HEK293T (cell line): ENCODE measurements at regions not wholly inside any gene's neighbourhood (a gene's known extent, or its start where the extent isn't known, plus 50 kb on each side); places are given as distances from the start of the nearest gene placed in this dataset.

Experiments
- ARNT ChIP-seq: fragments of 450-650 bp; IDR thresholded peaks from 2 replicates; pipeline ENCODE4 v1.6.1; 2017; ENCODE audit warnings: mild to moderate bottlenecking
- BHLHE40 ChIP-seq: fragments of 450-650 bp; IDR thresholded peaks from 2 replicates; pipeline ENCODE4 v1.6.1; 2016; ENCODE audit warnings: mild to moderate bottlenecking, moderate library complexity, borderline replicate concordance
- ELF4 ChIP-seq: fragments of 450-650 bp; IDR thresholded peaks from 2 replicates; pipeline ENCODE4 v1.6.1; 2017; ENCODE audit warnings: antibody characterized with exemption
- FOXA1 ChIP-seq: fragments of 450-650 bp; IDR thresholded peaks from 2 replicates; pipeline ENCODE4 v1.6.1; 2016; ENCODE audit warnings: mild to moderate bottlenecking
- FOXM1 ChIP-seq: fragments of 450-650 bp; IDR thresholded peaks from 2 replicates; pipeline ENCODE4 v1.6.1; 2017; ENCODE audit warnings: mild to moderate bottlenecking, borderline replicate concordance
- HDGF ChIP-seq: fragments of 450-650 bp; IDR thresholded peaks from 2 replicates; pipeline ENCODE4 v1.6.1; 2017; ENCODE audit warnings: antibody characterized with exemption, borderline replicate concordance
- L3MBTL2 ChIP-seq: fragments of 450-650 bp; conservative IDR thresholded peaks from 2 replicates; pipeline ENCODE4 v1.6.1; 2016; ENCODE audit warnings: mild to moderate bottlenecking
- LEF1 ChIP-seq: fragments of 450-650 bp; IDR thresholded peaks from 2 replicates; pipeline ENCODE4 v1.6.1; 2017; ENCODE audit warnings: mild to moderate bottlenecking, borderline replicate concordance
- NFRKB ChIP-seq: fragments of 450-650 bp; IDR thresholded peaks from 2 replicates; pipeline ENCODE4 v1.6.1; 2016; ENCODE audit warnings: mild to moderate bottlenecking, moderate library complexity
- SP1 ChIP-seq: fragments of 450-650 bp; IDR thresholded peaks from 2 replicates; pipeline ENCODE4 v1.6.1; 2017
- SUZ12 ChIP-seq: fragments of 450-650 bp; IDR thresholded peaks from 2 replicates; pipeline ENCODE4 v1.6.1; 2016; ENCODE audit warnings: mild to moderate bottlenecking
- TARDBP ChIP-seq: fragments of 450-650 bp; IDR thresholded peaks from 2 replicates; pipeline ENCODE4 v1.6.1; 2016

DNA sequence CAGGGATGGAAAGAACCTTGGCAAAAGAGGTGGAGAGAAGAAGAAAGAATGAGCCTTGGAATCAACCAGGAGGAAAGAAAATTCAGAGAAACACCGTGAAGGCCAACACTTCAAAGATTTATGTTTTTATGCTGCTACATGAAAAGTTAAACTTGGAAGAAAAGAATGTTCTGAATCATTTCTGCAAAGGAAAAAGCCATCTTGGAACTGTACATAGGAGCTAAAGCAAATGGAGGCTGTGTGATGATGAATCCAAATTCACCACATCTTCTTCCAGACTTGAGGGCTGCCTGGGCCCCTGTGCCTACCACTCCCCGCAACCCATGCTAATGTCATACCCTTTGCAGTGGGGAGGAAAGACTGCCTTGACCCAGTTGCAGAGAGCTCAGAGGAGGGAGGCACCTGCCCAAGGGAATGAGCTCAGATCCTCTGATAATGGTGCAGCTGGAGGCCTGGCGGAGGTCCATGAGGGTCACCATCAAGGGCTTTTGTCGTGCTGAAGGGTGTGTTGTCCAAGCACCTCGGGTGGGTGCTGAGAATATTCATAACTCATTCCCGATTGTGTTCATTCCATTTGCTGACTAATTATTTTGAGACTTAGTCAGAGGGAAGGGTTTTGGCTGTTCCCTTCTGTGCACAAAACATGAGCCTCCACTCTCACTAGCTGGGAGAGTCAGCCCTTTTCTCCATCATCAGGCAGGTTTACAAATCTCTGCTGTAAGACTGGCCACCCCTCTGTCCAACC, 245.8 kb upstream of the JAG1 start:
- TF ChIP-seq LEF1 (no peak), TARDBP (no peak), ARNT (no peak), HDGF (no peak), BHLHE40 (no peak), L3MBTL2 (no peak), FOXM1 (no peak), NFRKB (no peak), FOXA1 (no peak), SP1 (no peak), SUZ12 (no peak), ELF4 (no peak)
